ENCODE measurements at regions not wholly inside any gene's neighbourhood (a gene's known extent, or its start where the extent isn't known, plus 50 kb on each side); places are given as distances from the start of the nearest gene placed in this dataset.
"Not testable (repeated sequence)": the region's sequence is repeated elsewhere in the genome, so short reads cannot be mapped to it uniquely, and the experiment has no call there.

GRCh38 chr3:8303466-8303865 is 198.2 kb upstream of the LMCD1 start:
- H3K4me1 Mint-ChIP-seq (ENCODE audit: low read depth) = peaks cover 8% of the 10 kb centered on the region
- DNase-seq = no peak
- ATAC-seq = no peak
- H3K4me3 Mint-ChIP-seq = no peak overlapping the region
- H3K9me3 Mint-ChIP-seq = no peaks in the 10 kb centered on the region
- H3K36me3 Mint-ChIP-seq (ENCODE audit: insufficient read depth) = no peaks in the 10 kb centered on the region
- H3K27me3 Mint-ChIP-seq (ENCODE audit: low read depth) = no peaks in the 10 kb centered on the region

GRCh38 chr3:8305371-8305770 is 196.3 kb upstream of the LMCD1 start:
- no peak for ATAC-seq
- no peak for DNase-seq
- Mint-ChIP-seq H3K4me1 (ENCODE audit: low read depth) (peaks cover 8% of the 10 kb centered on the region), H3K36me3 (ENCODE audit: insufficient read depth) (no peaks in the 10 kb centered on the region), H3K9me3 (peaks cover 5% of the 10 kb centered on the region), H3K27me3 (ENCODE audit: low read depth) (no peaks in the 10 kb centered on the region), H3K4me3 (no peak overlapping the region)

- no peak for ATAC-seq
Observed at GRCh38 chr3:8307545-8308110, 194.0 kb upstream of the LMCD1 start.

GRCh38 chr3:8311321-8311720 is 190.3 kb upstream of the LMCD1 start:
- Mint-ChIP-seq H3K36me3 (ENCODE audit: insufficient read depth) (no peaks in the 10 kb centered on the region), H3K4me1 (ENCODE audit: low read depth) (peaks cover 2% of the 10 kb centered on the region), H3K4me3 (no peak overlapping the region), H3K9me3 (peaks cover 5% of the 10 kb centered on the region), H3K27me3 (ENCODE audit: low read depth) (peaks cover 1% of the 10 kb centered on the region)
- DNase-seq = no peak
- ATAC-seq = no peak

More at GRCh38 chr3:8307545-8308110, 194.0 kb upstream of the LMCD1 start:
- DNase-seq = no peak
- peaks cover 2% of the 10 kb centered on the region for H3K4me1 Mint-ChIP-seq (ENCODE audit: low read depth)
- H3K9me3 Mint-ChIP-seq = peaks cover 5% of the 10 kb centered on the region
- H3K27me3 Mint-ChIP-seq (ENCODE audit: low read depth) = no peaks in the 10 kb centered on the region
- H3K4me3 Mint-ChIP-seq = no peak overlapping the region
- no peaks in the 10 kb centered on the region for H3K36me3 Mint-ChIP-seq (ENCODE audit: insufficient read depth)

GRCh38 chr3:8312685-8313084 is 188.9 kb upstream of the LMCD1 start:
- Mint-ChIP-seq H3K4me1 (ENCODE audit: low read depth) (peaks cover 2% of the 10 kb centered on the region), H3K4me3 (no peak overlapping the region), H3K27me3 (ENCODE audit: low read depth) (peaks cover 2% of the 10 kb centered on the region), H3K9me3 (peaks cover 5% of the 10 kb centered on the region), H3K36me3 (ENCODE audit: insufficient read depth) (no peaks in the 10 kb centered on the region)
- DNase-seq (no peak), ATAC-seq (no peak)

- peaks cover 3% of the 10 kb centered on the region for H3K9me3 Mint-ChIP-seq
- H3K4me1 Mint-ChIP-seq (ENCODE audit: low read depth) = no peaks in the 10 kb centered on the region
- no peak for DNase-seq
Observed at GRCh38 chr3:8313560-8314267, 187.9 kb upstream of the LMCD1 start.

GRCh38 chr3:8315526-8315925 is 186.1 kb upstream of the LMCD1 start:
- H3K4me1 Mint-ChIP-seq (ENCODE audit: low read depth); DNase-seq; H3K27me3 Mint-ChIP-seq (ENCODE audit: low read depth); H3K4me3 Mint-ChIP-seq; H3K36me3 Mint-ChIP-seq (ENCODE audit: insufficient read depth); H3K9me3 Mint-ChIP-seq; ATAC-seq: not testable (repeated sequence)

More at GRCh38 chr3:8313560-8314267, 187.9 kb upstream of the LMCD1 start:
- H3K4me3 Mint-ChIP-seq = no peak overlapping the region
- no peak for ATAC-seq
- H3K36me3 Mint-ChIP-seq (ENCODE audit: insufficient read depth) = no peaks in the 10 kb centered on the region
- peaks cover 2% of the 10 kb centered on the region for H3K27me3 Mint-ChIP-seq (ENCODE audit: low read depth)

GRCh38 chr3:8317661-8318649 is 183.7 kb upstream of the LMCD1 start:
- DNase-seq (no peak), ATAC-seq (no peak)
- Mint-ChIP-seq H3K9me3 (no peaks in the 10 kb centered on the region), H3K27me3 (ENCODE audit: low read depth) (peaks cover 2% of the 10 kb centered on the region), H3K4me1 (ENCODE audit: low read depth) (no peaks in the 10 kb centered on the region), H3K4me3 (no peak overlapping the region), H3K36me3 (ENCODE audit: insufficient read depth) (no peaks in the 10 kb centered on the region)

- Mint-ChIP-seq H3K4me3 (no peak overlapping the region), H3K36me3 (ENCODE audit: insufficient read depth) (no peaks in the 10 kb centered on the region), H3K4me1 (ENCODE audit: low read depth) (peaks cover 5% of the 10 kb centered on the region), H3K9me3 (no peaks in the 10 kb centered on the region), H3K27me3 (ENCODE audit: low read depth) (peaks cover 2% of the 10 kb centered on the region)
- no peak for DNase-seq
- no peak for ATAC-seq
Observed at GRCh38 chr3:8319935-8320634, 181.5 kb upstream of the LMCD1 start.

- Mint-ChIP-seq H3K9me3 (no peaks in the 10 kb centered on the region), H3K4me3 (no peak overlapping the region), H3K4me1 (ENCODE audit: low read depth) (peaks cover 5% of the 10 kb centered on the region), H3K36me3 (ENCODE audit: insufficient read depth) (no peaks in the 10 kb centered on the region), H3K27me3 (ENCODE audit: low read depth) (peaks cover 2% of the 10 kb centered on the region)
- ATAC-seq (no peak), DNase-seq (no peak)
Observed at GRCh38 chr3:8320711-8321458, 180.7 kb upstream of the LMCD1 start.

GRCh38 chr3:8324747-8325146 is 176.9 kb upstream of the LMCD1 start:
- Mint-ChIP-seq H3K4me1 (ENCODE audit: low read depth) (peaks cover 23% of the 10 kb centered on the region), H3K4me3 (no peak overlapping the region), H3K36me3 (ENCODE audit: insufficient read depth) (no peaks in the 10 kb centered on the region), H3K27me3 (ENCODE audit: low read depth) (no peaks in the 10 kb centered on the region), H3K9me3 (no peaks in the 10 kb centered on the region)
- DNase-seq (peak; percentile 20), ATAC-seq (peak in 1 of 2 donors; percentile 65)

- ATAC-seq (no peak), DNase-seq (no peak)
- H3K36me3 Mint-ChIP-seq (ENCODE audit: insufficient read depth) = no peaks in the 10 kb centered on the region
- no peak overlapping the region for H3K4me3 Mint-ChIP-seq
- H3K9me3 Mint-ChIP-seq = no peaks in the 10 kb centered on the region
- no peaks in the 10 kb centered on the region for H3K27me3 Mint-ChIP-seq (ENCODE audit: low read depth)
- H3K4me1 Mint-ChIP-seq (ENCODE audit: low read depth) = peaks cover 26% of the 10 kb centered on the region
Observed at GRCh38 chr3:8325306-8325705, 176.3 kb upstream of the LMCD1 start.

GRCh38 chr3:8325833-8326232 is 175.8 kb upstream of the LMCD1 start:
- peaks cover 26% of the 10 kb centered on the region for H3K4me1 Mint-ChIP-seq (ENCODE audit: low read depth)
- not testable (repeated sequence) for H3K27me3 Mint-ChIP-seq (ENCODE audit: low read depth)

More at GRCh38 chr3:8325833-8326232, 175.8 kb upstream of the LMCD1 start:
- not testable (repeated sequence) for ATAC-seq; H3K9me3 Mint-ChIP-seq; H3K4me3 Mint-ChIP-seq; DNase-seq; H3K36me3 Mint-ChIP-seq (ENCODE audit: insufficient read depth)
